B cell (primary cell): ENCODE measurements at regions not wholly inside any gene's neighbourhood (a gene's known extent, or its start where the extent isn't known, plus 50 kb on each side); places are given as distances from the start of the nearest gene placed in this dataset.

ENCODE experiments used
- ATAC-seq: fragments of 200-7000 bp; cut with Tn5 transposase; one replicate; pipeline ENCODE4 v1.10.0; 2021; ENCODE audit warnings: low read depth, mild to moderate bottlenecking, moderate number of reproducible peaks, moderate library complexity
- CTCF ChIA-PET: fragments of 350-600 bp; sonication (Branson Sonifier 250); formaldehyde crosslinking; loops from one replicate; lab custom pipeline; 2021; ENCODE audit warnings: antibody characterized with exemption, inconsistent platforms; lab: Charles Lee
- POLR2A ChIA-PET: fragments of 350-600 bp; sonication (Branson Sonifier 250); formaldehyde crosslinking; loops from one replicate; lab custom pipeline; 2021; ENCODE audit warnings: antibody characterized with exemption; lab: Charles Lee
- DNase-seq: peaks from one replicate; pipeline ENCODE4 v3.0.0; 2013
- H2AFZ ChIP-seq: 2 replicates; pipeline ENCODE4 v1.6.1; 2012; ENCODE audit warnings: mild to moderate bottlenecking, low read depth, low read length; ENCODE audit not compliant: insufficient read depth, poor library complexity, severe bottlenecking
- H3K27ac ChIP-seq, 2 donors: 1 replicate in 1 of 2; 2 replicates in 1 of 2; pipeline ENCODE4 v1.5.1; 2012 to 2013; ENCODE audit warnings: low read length in 2 of 2, mild to moderate bottlenecking in 2 of 2, moderate library complexity in 1 of 2
- H3K27me3 ChIP-seq, 4 experiments: fragments of 200-600 bp in 1 of 4; sonication (generic) in 1 of 4; replicated peaks in 1 of 4; 1 replicate in 2 of 4; 2 replicates in 2 of 4; pipeline versions ENCODE4 v1.6.1 to v1.7.0; 2013 to 2016; ENCODE audit warnings: low read length in 3 of 4, mild to moderate bottlenecking in 2 of 4, mixed read lengths in 1 of 4, moderate library complexity in 1 of 4; ENCODE audit not compliant: insufficient read depth in 4 of 4, control insufficient read depth in 3 of 4; ENCODE audit errors: control extremely low read depth in 1 of 4
- H3K36me3 ChIP-seq, 2 experiments: replicated peaks in 1 of 2; 1 replicate in 1 of 2; 2 replicates in 1 of 2; pipeline versions ENCODE4 v1.6.1 to v1.7.1; 2013; ENCODE audit warnings: low read length in 1 of 2; ENCODE audit not compliant: insufficient read depth in 2 of 2, control insufficient read depth in 1 of 2; ENCODE audit errors: control extremely low read depth in 1 of 2, extremely low read depth in 1 of 2
- H3K4me1 ChIP-seq, 2 donors: fragments of 200-600 bp in 1 of 2; sonication (generic) in 1 of 2; 1 replicate in 1 of 2; 2 replicates in 1 of 2; pipeline versions ENCODE4 v1.5.1 to v1.6.1; 2013 to 2017; ENCODE audit warnings: low read length in 2 of 2; ENCODE audit not compliant: control insufficient read depth in 2 of 2, insufficient read depth in 2 of 2
- H3K4me2 ChIP-seq: replicated peaks from 2 replicates; pipeline ENCODE3; 2012; ENCODE audit warnings: mild to moderate bottlenecking, low read depth, low read length; ENCODE audit not compliant: poor library complexity, severe bottlenecking
- H3K4me3 ChIP-seq, 5 experiments: fragments of 200-600 bp in 1 of 5; sonication (generic) in 1 of 5; 1 replicate in 3 of 5; 2 replicates in 2 of 5; pipeline versions ENCODE4 v1.5.1 to v1.7.0; 2011 to 2016; ENCODE audit warnings: low read length in 4 of 5, mild to moderate bottlenecking in 4 of 5, low read depth in 2 of 5, control low read depth in 1 of 5, moderate library complexity in 1 of 5; ENCODE audit not compliant: insufficient read depth in 1 of 5; ENCODE audit errors: control extremely low read depth in 1 of 5, extremely low read depth in 1 of 5
- H3K79me2 ChIP-seq: fragments of 200-600 bp; sonication (generic); one replicate; pipeline ENCODE4 v1.6.0; 2016; ENCODE audit warnings: low read length; ENCODE audit not compliant: control insufficient read depth, insufficient read depth
- H3K9ac ChIP-seq: fragments of 200-600 bp; sonication (generic); 2 replicates; pipeline ENCODE4 v1.6.1; 2017; ENCODE audit warnings: mild to moderate bottlenecking, low read length, moderate library complexity
- H3K9me3 ChIP-seq, 3 donors: one replicate each; pipeline versions ENCODE4 v1.6.1 to v1.7.1; 2013; ENCODE audit warnings: low read length in 2 of 3; ENCODE audit not compliant: control insufficient read depth in 2 of 3, insufficient read depth in 1 of 3; ENCODE audit errors: control extremely low read depth in 1 of 3
- H4K20me1 ChIP-seq: 2 replicates; pipeline ENCODE4 v1.6.0; 2012; ENCODE audit warnings: mild to moderate bottlenecking, low read length; ENCODE audit not compliant: insufficient read depth, control insufficient read depth, poor library complexity, severe bottlenecking
- H3K27ac Mint-ChIP-seq: one replicate; pipeline ENCODE4 v1.8.0; 2021; ENCODE audit warnings: mixed read lengths
- H3K27me3 Mint-ChIP-seq: one replicate; pipeline ENCODE4 v1.8.0; 2021; ENCODE audit warnings: mixed read lengths
- H3K4me1 Mint-ChIP-seq: one replicate; pipeline ENCODE4 v1.8.0; 2021; ENCODE audit warnings: mixed read lengths
- H3K4me3 Mint-ChIP-seq: one replicate; pipeline ENCODE4 v1.8.0; 2021; ENCODE audit warnings: mixed read lengths
- H3K9me3 Mint-ChIP-seq: one replicate; pipeline ENCODE4 v1.8.0; 2022; ENCODE audit warnings: mixed read lengths; ENCODE audit not compliant: insufficient read depth
- EZH2 ChIP-seq: IDR thresholded peaks from 2 replicates; pipeline ENCODE4 v1.6.1; 2012; ENCODE audit warnings: borderline replicate concordance, low read depth, mild to moderate bottlenecking, moderate library complexity, low read length; ENCODE audit not compliant: insufficient read depth, poor library complexity, severe bottlenecking
- WGBS: methylation state at CpG from one replicate; pipeline ENCODE4 v1.1.5; 2013; ENCODE audit warnings: missing lambda C conversion rate; ENCODE audit not compliant: insufficient coverage; 5-methylcytosine and 5-hydroxymethylcytosine counted together
- intact Hi-C: fragments of 100-400 bp; cut with micrococcal nuclease; formaldehyde crosslinking; loops from one replicate; pipeline ENCODE4 v1.10.0; 2022
- TF ChIP-seq, protein P1 (sequence below): fragments of 200-600 bp; IDR thresholded peaks from one replicate; pipeline ENCODE4 v1.8.0; 2022; ENCODE audit warnings: antibody characterized with exemption, mild to moderate bottlenecking

DNA sequence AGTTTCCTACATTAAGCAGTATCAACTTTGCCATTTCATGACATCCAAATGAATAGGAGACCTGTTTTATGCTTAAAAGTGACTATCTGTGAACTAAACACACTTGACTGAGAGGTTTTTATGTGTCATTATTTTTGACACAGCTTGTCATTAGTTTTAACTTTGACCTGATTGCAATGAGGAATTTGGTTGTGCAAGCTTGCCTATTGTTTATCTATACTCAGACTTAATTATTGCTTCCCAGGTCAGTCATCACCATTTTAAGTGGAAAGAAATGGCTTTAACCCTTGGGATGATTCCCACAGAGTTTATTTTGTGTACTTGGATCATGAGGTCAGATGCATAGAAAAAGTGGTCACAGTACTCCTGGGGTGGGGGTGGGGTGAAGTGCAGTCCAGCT, 171.0 kb upstream of the PRICKLE1 start:
- no peak overlapping the region for H3K27ac ChIP-seq
- peaks cover 0 to 3% (median 0%) of the 10 kb centered on the region in 3 donors for H3K9me3 ChIP-seq
- Mint-ChIP-seq H3K9me3 (no peaks in the 10 kb centered on the region), H3K4me3 (no peak overlapping the region), H3K4me1 (peaks cover 2% of the 10 kb centered on the region), H3K27ac (no peak overlapping the region), H3K27me3 (peaks cover 3% of the 10 kb centered on the region)
- TF ChIP-seq EZH2: no peak
- TF ChIP-seq, protein P1, sequence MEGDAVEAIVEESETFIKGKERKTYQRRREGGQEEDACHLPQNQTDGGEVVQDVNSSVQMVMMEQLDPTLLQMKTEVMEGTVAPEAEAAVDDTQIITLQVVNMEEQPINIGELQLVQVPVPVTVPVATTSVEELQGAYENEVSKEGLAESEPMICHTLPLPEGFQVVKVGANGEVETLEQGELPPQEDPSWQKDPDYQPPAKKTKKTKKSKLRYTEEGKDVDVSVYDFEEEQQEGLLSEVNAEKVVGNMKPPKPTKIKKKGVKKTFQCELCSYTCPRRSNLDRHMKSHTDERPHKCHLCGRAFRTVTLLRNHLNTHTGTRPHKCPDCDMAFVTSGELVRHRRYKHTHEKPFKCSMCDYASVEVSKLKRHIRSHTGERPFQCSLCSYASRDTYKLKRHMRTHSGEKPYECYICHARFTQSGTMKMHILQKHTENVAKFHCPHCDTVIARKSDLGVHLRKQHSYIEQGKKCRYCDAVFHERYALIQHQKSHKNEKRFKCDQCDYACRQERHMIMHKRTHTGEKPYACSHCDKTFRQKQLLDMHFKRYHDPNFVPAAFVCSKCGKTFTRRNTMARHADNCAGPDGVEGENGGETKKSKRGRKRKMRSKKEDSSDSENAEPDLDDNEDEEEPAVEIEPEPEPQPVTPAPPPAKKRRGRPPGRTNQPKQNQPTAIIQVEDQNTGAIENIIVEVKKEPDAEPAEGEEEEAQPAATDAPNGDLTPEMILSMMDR: no peak
- no peaks in the 10 kb centered on the region for H4K20me1 ChIP-seq
- intact Hi-C loops: no loop called here
- ChIA-PET POLR2A (no interaction called here), CTCF (no interaction called here)
- no peak overlapping the region for H3K4me2 ChIP-seq
- no peaks in the 10 kb centered on the region for H3K79me2 ChIP-seq
- H3K9ac ChIP-seq: no peak overlapping the region
- H3K4me1 ChIP-seq: no peaks in the 10 kb centered on the region
- H3K4me3 ChIP-seq: no peak overlapping the region
- DNase-seq: no peak
- no peaks in the 10 kb centered on the region for H3K36me3 ChIP-seq
- no peaks in the 10 kb centered on the region for H3K27me3 ChIP-seq
- ATAC-seq: no peak
- no peak overlapping the region for H2AFZ ChIP-seq

DNA sequence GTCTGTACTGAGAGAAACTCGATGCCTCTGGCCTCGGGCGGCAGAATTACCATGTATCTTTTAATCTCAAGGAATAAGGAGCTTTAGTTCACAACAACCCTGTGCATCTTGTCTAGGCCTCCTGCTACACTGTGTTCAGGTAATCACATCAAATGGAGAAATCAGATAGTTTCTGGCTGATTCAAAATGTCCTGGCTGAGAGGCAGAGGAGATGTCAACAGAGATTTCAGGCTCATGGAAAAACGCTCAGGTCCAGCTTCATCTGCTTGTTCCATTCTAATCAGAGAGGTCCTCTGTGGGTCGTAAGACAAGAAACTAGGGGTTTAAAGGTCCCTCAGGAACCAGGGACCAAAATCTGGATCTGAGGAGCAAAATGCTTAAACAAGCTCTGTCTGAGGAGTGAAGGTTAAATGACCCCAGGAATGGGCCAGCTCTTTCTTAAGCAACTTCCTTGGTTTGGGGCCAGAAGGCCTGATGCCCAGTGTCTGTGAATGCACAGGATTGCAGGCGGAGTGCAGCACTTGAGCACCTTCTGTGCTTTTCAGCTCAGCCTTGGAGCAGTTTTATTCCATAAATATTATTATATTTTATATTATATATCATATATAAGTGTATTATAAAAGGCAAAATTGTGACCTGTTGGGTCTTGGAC, 170.2 kb upstream of the PRICKLE1 start:
- POLR2A ChIA-PET: no interaction called here
- Histone ChIP-seq H3K4me3 (no peak overlapping the region), H3K9ac (no peak overlapping the region), H3K79me2 (no peaks in the 10 kb centered on the region), H3K36me3 (no peaks in the 10 kb centered on the region), H3K4me1 (no peaks in the 10 kb centered on the region), H3K9me3 (peaks cover 0 to 3% (median 0%) of the 10 kb centered on the region in 3 donors), H3K4me2 (no peak overlapping the region), H2AFZ (no peak overlapping the region), H3K27me3 (no peaks in the 10 kb centered on the region), H3K27ac (no peak overlapping the region), H4K20me1 (no peaks in the 10 kb centered on the region)
- Mint-ChIP-seq H3K9me3 (no peaks in the 10 kb centered on the region), H3K27me3 (peaks cover 3% of the 10 kb centered on the region), H3K4me3 (no peak overlapping the region), H3K27ac (no peak overlapping the region), H3K4me1 (peaks cover 2% of the 10 kb centered on the region)
- DNase-seq (no peak), ATAC-seq (no peak)
- CTCF ChIA-PET: no interaction called here
- WGBS: 79% methylated on average over 2 of the region's 6 CpGs
- intact Hi-C loops: no loop called here
- TF ChIP-seq EZH2: no peak
- TF ChIP-seq, protein P1: no peak
